ENCODE measurements at regions not wholly inside any gene's neighbourhood (a gene's known extent, or its start where the extent isn't known, plus 50 kb on each side); places are given as distances from the start of the nearest gene placed in this dataset.

DNA sequence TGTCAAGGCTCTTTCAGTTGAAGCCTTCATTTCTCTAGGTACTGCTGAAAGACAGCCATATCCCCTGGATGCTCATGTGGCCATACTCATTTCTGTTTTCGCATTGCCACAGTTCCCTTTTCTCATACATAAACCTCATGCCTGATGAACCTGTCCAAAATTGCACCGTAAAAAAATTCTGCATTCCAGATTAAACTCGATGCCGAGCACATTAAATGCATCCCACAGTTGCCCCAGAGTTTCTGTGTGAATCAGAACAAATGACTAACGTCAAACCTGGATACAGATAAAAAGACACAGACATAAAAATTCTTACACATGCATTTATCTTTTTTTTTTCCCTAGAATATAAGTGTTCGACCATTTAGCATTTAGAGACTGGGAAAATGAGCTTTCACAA is 288.2 kb downstream of the COG6 start:
- DNase-seq (ENCODE audit: extremely low read depth, low read depth), result no peak
- no peak for TF ChIP-seq CTCF (IDR thresholded peaks at IDR 0.05; ENCODE audit: low read depth, low read length)

DNA sequence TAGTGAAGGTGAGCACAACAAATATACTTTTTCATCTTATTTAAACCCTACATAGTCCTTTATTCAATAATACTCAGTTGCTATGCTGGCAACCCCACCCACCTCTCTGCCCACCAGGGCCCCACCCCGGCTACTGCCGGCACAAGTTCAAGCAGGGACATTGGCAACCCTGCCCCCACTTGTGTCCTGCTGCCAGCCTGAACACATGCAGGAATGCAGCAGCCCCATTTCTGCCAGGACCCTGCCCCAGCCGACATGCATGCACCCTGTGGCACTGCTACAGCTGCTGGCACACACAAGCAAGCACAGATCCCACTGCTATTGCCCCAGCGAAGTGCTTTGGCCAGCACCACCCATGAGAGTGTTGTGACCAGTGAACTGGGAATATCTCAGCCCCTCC is 289.8 kb downstream of the COG6 start:
- no peak for TF ChIP-seq CTCF (IDR thresholded peaks at IDR 0.05; ENCODE audit: low read depth, low read length)
- no peak for DNase-seq (ENCODE audit: extremely low read depth, low read depth)

- DNase-seq (ENCODE audit: extremely low read depth, low read depth), result no peak
- no peak for TF ChIP-seq CTCF (IDR thresholded peaks at IDR 0.05; ENCODE audit: low read depth, low read length)
These were observed 291.3 kb downstream of the COG6 start for GRCh38 chr13:39946769-39947168.

GRCh38 chr13:39951301-39951700 is 295.8 kb downstream of the COG6 start:
- no peak for DNase-seq (ENCODE audit: extremely low read depth, low read depth)
- no peak for TF ChIP-seq CTCF (IDR thresholded peaks at IDR 0.05; ENCODE audit: low read depth, low read length)

DNA sequence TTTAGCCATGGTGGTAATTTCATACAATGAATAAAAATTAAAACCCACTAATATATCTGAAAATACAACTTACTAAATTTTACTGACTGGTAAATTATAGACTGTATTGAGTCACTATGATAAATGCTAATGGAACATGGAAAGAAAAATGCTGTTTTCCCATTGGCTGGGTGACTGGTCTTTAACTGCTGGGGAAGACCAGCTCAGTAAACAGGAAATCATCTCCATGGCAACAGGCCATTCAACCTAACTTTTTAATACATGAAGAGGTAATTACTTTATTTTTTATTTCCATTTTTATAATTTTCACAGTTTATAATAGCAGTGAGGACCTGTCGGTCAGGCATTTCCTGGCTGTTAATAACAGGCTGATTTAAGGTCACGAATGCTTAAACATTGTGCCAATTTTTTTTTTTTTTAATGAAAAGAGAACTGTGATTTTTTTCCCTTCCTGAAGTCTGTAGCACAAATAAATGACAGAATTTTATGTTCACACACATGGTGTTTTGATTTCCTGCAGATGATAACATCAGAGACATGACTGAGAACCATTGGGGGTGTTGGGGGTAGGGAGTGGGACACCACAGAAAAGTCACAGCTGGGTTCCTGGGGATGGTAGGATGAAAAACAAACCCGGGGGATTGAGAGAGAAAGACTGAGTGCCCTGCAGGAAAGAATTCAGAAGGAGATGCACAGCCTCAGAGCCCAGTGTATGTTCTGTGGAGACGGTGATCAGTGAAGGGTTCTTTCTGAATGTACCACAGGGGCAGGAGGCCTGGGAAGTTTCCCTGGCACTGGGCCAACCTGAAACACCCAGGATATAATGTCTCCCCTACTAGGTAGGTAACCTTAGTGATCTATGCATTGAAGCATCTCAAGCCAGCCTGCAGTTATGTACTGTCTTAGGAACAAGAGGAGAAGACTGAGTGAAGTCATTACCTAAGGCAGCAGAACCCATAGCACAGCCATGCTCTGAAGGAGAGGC is 297.1 kb downstream of the COG6 start:
- TF ChIP-seq CTCF (IDR thresholded peaks at IDR 0.05; ENCODE audit: low read depth, low read length), result no peak

GRCh38 chr13:39954476-39954875 is 299.0 kb downstream of the COG6 start:
- DNase-seq (ENCODE audit: extremely low read depth, low read depth), result no peak
- no peak for TF ChIP-seq CTCF (IDR thresholded peaks at IDR 0.05; ENCODE audit: low read depth, low read length)

More for the DNA sequence above, 297.1 kb downstream of the COG6 start:
- DNase-seq (ENCODE audit: extremely low read depth, low read depth), result no peak

DNA sequence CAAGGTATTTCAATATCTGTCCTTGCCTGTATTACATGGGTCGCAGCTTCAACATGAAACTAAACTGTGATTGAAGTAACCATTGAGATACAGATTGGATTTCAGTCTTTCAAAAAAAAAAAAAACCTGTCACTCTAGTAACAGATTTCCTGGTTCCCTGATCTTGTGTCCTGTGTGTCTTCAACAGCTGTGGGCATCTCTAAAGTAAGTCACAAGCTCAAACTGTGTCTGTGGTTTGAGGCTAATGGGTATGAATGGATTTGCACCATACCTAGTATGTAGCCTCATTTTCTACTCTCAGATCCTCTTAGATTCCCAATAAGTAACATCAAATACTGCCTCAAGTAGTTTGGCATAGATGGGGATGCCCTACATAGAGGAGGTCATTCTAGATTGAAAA is 300.1 kb downstream of the COG6 start:
- no peak for TF ChIP-seq CTCF (IDR thresholded peaks at IDR 0.05; ENCODE audit: low read depth, low read length)
- DNase-seq (ENCODE audit: extremely low read depth, low read depth), result no peak
